ENCODE measurements at regions not wholly inside any gene's neighbourhood (a gene's known extent, or its start where the extent isn't known, plus 50 kb on each side); places are given as distances from the start of the nearest gene placed in this dataset.

GRCh38 chr10:64829888-64830412, 1308.7 kb downstream of the REEP3 start:
- DNase-seq (ENCODE audit: insufficient read length, low spot score), result no peak
- no peak for TF ChIP-seq CTCF (IDR thresholded peaks at IDR 0.05; ENCODE audit: insufficient read depth, missing control alignments)
- no peak for FAIRE-seq

- DNase-seq (ENCODE audit: insufficient read length, low spot score) (no peak), FAIRE-seq (no peak)
- no peak for TF ChIP-seq CTCF (IDR thresholded peaks at IDR 0.05; ENCODE audit: insufficient read depth, missing control alignments)
Measured at GRCh38 chr10:64830869-64831268, 1309.7 kb downstream of the REEP3 start.

GRCh38 chr10:64840341-64840740, 1319.1 kb downstream of the REEP3 start:
- no peak for DNase-seq (ENCODE audit: insufficient read length, low spot score)
- no peak for TF ChIP-seq CTCF (IDR thresholded peaks at IDR 0.05; ENCODE audit: insufficient read depth, missing control alignments)
- no peak for FAIRE-seq

DNA sequence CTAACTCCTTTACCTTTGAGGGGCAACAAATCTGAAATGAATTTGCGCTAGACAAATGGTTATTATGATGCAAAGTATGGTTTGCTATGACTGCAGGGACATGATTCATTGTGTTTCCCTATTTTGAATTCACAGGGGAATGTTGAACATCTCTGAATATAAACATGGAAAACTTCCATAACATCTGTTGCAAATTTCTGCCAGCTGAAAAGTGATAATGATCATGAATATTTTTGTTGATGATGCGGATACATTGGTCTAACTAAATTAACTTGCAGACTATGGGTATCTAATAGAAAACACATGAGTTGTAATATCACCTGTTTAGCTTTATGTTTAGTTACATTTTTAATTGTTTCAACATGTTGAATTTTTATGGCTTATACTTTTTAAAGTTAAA, 1325.5 kb downstream of the REEP3 start:
- TF ChIP-seq CTCF (IDR thresholded peaks at IDR 0.05; ENCODE audit: insufficient read depth, missing control alignments), result no peak
- DNase-seq (ENCODE audit: insufficient read length, low spot score) (no peak), FAIRE-seq (no peak)

DNA sequence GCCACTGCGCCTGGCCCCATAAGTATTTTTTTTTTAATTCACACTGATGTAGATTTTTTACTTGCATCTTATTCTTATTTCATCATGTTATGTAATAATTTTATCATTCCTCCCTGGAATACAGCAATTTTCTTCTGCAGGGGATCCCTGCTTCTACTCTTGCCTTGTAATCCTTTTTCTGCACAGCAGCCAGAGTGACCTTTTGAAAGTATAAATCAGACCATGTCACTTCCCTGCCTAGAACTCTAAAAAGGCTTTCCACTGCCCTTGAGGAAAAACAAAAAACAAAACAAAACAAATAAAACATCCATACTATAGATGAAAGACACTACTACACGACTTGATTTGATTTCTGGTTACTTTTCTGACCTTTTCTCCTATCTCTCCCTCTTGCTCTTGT, 1334.7 kb downstream of the REEP3 start:
- DNase-seq (ENCODE audit: insufficient read length, low spot score) (no peak), FAIRE-seq (no peak)
- no peak for TF ChIP-seq CTCF (IDR thresholded peaks at IDR 0.05; ENCODE audit: insufficient read depth, missing control alignments)

GRCh38 chr10:64859911-64860310, 1338.7 kb downstream of the REEP3 start:
- no peak for TF ChIP-seq CTCF (IDR thresholded peaks at IDR 0.05; ENCODE audit: insufficient read depth, missing control alignments)
- DNase-seq (ENCODE audit: insufficient read length, low spot score) (no peak), FAIRE-seq (no peak)

- no peak for FAIRE-seq
Measured at GRCh38 chr10:64863836-64864235, 1342.6 kb downstream of the REEP3 start.

More at GRCh38 chr10:64863836-64864235, 1342.6 kb downstream of the REEP3 start:
- no peak for DNase-seq (ENCODE audit: insufficient read length, low spot score)
- no peak for TF ChIP-seq CTCF (IDR thresholded peaks at IDR 0.05; ENCODE audit: insufficient read depth, missing control alignments)

Data from D721Med (cell line).